Non-pigmented ciliary epithelial cell (primary cell): ENCODE measurements at regions not wholly inside any gene's neighbourhood (a gene's known extent, or its start where the extent isn't known, plus 50 kb on each side); places are given as distances from the start of the nearest gene placed in this dataset.
"Not testable (repeated sequence)": the region's sequence is repeated elsewhere in the genome, so short reads cannot be mapped to it uniquely, and the experiment has no call there.

Experiments
- DNase-seq: peaks from one replicate; pipeline ENCODE4 v3.0.0-alpha.2; 2010; ENCODE audit warnings: low read depth

DNA sequence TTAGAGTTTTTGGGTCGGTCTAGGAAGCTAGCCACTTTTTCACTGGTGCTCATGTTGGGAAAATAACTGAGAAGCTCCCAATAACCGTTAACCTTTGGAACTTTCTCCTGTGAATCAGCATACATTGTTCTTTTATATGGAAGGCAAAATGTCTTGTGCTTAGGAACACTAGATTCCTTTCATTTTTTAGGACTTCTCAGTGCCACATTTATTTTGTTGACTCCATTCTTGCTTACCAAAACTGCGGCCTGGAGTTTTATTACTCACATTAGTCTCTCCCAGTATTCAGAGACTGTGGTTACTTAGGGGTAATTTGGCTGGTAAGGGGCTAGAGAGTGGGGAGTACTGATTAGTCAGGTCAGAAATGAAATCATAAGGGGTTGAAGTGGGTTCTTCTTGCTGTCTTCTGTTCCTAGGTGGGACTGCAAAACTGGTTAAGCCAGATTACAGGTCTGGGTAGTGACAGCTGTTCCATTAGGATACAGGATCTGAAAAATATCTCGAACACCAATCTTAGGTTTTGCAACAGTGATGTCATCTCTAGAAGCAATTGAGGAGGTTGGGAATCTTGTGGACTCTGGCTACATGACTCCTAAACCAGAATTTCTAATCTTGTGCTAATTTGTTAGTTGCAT is 631.4 kb upstream of the LUZP2 start:
- DNase-seq = no peak

DNA sequence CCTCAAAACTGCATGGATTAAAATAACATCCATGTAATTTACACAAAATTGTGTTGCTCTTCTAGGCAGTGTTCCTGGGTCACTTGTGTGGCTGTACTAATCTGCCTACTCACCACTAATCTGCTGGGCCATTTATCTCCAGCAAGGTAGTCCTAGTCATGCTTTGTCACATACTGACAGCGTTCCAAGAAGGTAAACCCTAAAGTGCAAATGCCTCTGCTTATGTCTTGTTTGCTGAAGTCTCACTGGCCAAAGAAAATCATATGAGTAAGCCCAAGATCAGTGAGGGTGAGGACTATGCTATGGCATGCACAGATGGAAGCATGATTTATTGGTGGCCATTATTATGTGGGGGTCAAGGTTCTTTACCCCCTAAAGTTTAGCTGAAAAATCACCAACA is 630.2 kb upstream of the LUZP2 start:
- no peak for DNase-seq

DNA sequence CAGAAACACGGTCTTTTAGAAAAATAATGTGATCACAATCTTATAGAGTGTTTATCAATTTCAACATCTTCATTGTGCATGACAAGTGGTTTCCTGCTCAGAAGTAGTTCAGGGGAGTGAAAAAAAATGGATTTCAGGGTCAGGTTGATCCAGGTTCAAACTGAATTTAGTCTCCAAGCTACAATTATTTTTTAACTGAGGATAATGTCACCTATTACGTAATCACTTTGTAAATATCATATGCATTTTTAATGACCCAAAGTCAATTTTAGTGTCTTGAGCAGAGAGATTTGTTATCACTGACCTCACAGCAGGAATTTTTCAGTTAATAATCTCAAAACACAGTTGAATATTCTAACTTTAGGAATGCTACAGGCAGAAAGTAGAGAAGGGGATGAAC is 627.2 kb upstream of the LUZP2 start:
- DNase-seq = no peak

DNA sequence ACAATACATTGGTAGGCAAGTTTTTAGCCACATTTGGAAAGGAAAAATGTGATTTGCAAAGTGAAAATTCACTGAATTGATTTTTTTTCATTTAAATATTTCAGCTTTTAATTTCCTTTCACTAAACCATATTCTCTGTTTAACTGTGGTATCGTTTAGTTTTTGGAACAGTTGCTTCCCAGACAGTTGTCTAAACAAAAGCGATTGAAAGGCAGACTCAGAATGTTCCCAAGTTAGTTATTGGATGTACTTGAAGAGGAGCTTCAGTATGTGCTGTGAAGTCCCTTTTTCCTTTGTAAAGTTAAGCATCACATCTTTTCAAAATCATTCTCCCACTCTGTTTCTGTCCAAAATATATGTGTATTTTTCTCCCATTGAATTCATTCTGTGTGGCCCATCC is 623.4 kb upstream of the LUZP2 start:
- no peak for DNase-seq

DNA sequence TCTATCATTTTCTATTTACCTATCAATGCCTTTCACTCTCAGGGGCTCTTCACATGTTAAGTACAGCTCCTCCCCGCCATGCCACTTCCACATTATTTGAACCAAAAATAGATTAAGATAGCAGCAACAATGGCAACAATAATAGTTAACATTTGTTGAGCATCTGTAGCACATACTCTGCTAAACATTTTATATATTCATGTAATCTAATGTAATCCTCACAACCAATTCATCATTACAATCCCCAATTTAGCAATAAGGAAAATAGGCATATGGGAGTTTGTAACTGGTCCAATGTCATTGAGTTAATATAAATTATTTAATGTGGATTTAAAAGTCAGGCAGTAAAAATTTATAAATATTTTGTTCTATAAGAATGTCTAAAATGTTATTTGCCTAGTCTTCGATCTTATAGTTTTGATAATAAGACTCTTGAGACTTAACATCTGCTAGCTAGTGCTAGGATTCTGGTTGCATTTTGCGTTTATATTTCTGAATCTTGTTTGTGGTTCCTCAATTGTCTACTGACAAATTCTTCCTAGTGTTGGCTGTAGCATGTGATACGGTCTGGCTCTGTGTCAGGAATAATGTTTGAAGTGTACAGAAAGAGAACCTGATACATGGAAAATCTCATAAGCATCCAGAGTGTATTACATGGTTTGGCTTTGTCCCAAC is 621.5 kb upstream of the LUZP2 start:
- no peak for DNase-seq

DNA sequence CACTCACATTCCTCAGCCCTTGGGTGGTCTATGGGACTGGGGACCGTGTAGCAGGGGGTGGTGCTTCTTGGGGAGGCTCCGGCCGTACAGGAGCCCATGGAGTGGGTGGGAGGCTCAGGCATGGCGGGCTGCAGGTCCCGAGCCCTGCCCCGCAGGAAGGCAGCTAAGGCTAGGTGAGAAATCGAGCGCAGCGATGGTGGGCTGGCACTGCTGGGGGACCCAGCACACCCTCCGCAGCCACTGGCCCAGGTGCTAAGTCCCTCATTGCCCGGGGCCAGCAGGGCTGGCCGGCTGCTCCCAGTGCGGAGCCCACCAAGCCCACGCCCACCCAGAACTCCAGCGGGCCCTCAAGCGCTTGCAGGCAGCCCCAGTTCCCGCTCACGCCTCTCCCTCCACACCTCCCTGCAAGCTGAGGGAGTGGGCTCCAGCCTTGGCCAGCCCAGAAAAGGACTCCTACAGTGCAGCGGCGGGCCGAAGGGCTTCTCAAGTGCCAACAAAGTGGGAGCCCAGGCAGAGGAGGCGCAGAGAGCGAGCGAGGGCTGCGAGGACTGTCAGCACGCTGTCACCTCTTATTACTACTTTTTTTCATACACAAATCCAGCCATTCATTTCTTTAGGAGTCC is 613.3 kb upstream of the LUZP2 start:
- DNase-seq = not testable (repeated sequence)

DNA sequence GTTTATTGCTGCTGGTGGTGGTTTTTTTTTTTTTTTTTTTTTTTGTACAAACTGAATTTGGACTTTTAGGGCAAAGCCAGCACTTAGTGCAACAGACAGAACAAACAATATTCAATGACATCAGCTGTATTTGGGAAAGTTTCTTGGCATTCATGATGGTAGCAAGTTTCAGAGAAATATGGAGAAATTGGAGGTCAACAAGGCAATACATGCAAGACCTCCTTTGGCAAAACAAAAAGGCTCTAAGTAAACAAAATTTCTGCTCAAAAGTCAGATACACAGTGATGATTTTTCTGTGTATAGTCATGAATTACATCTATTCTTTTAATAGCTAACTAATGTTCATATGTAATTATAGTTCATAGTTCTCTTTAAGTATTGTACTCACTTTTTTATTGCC is 612.5 kb upstream of the LUZP2 start:
- no peak for DNase-seq

DNA sequence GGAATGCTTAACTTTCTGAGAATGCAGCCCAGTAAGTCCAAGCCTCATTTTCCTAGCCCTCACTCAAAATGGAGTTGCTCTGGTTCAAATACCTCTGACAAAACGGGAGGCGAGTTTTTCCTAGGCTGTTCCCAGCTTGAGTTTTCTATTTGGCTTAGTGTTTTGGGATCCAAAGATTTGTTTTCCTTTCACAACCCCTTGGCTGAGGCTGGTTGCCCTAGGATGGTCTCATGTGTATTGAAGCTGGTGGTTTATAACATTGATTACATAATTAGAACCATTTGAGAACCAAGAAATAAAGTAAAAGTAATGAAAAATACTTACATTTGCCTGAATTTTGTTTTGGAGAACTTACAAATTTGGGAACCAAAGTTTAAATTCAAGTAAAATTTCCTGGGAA is 611.1 kb upstream of the LUZP2 start:
- DNase-seq = no peak

DNA sequence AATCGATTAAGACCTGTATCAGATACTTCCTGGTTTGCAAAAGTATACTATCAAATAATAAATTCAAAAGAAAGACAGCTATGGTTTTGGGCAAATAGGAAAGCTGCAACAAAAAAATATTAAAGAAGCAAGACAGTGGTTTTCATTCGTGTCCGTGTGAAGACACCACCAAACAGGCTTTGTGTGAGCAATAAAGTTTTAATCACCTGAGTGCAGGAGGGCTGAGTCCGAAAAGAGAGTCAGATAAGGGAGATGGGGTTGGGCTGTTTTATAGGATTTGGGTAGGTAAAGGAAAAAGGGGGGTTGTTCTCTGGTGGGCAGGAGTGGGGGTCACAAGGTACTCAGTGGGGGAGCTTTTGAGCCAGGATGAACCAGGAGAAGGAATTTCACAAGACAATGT is 609.7 kb upstream of the LUZP2 start:
- DNase-seq = not testable (repeated sequence)

DNA sequence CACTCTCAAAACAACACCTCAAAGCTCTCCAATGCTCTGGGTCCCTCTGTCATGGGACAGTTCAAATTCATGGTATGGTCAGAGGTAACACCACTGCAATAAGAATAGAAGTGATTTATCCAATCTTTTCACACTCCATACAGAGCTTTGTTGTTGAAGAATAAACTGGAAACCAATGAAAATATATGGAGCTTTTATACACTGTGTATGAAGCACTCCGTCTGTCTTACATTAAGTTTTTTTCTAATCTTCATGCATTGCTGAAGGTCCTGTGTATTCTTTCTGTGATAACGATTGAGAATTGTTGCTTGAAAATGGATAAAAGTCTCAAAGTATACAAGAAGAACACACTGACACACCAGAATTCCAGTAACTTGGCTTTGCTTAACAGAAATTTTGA is 603.7 kb upstream of the LUZP2 start:
- no peak for DNase-seq

DNA sequence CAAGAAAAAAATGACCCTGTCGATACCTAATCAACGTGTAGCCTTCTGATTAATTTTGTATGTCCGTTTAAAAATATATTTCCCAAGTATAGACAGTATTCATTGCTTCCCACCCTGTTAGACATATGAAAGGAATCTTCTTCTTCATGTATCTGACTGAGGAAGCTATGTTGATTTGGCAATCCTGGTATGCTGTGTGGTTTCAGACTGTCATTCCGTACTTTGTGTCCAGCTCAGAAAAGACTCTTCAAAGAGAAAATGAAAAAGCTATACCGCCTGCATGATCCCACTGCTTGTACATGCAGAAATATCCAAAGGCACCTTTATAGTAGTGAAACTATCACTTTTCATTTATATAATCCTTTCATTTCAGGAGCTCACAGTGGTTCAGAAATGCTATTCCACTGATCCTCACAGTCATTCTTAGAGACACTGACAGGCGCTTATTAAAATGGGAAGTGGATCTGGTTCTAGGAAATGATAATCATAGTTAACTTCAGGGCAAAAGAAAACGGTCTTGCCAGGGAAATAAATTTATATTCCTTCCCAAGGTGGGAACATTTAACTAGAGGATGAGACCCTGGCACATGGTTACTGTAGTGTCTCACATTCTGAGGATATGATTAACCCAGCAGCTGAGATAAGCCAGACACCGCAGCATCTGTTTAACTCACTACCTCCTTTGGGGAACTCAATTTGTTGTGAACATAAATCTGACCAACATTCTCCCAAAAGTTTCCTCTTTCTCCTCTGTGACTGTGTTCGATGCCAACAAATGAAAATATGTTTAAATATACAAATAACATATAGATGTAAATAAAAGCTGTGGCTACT is 599.2 kb upstream of the LUZP2 start:
- peak; percentile 92 for DNase-seq

DNA sequence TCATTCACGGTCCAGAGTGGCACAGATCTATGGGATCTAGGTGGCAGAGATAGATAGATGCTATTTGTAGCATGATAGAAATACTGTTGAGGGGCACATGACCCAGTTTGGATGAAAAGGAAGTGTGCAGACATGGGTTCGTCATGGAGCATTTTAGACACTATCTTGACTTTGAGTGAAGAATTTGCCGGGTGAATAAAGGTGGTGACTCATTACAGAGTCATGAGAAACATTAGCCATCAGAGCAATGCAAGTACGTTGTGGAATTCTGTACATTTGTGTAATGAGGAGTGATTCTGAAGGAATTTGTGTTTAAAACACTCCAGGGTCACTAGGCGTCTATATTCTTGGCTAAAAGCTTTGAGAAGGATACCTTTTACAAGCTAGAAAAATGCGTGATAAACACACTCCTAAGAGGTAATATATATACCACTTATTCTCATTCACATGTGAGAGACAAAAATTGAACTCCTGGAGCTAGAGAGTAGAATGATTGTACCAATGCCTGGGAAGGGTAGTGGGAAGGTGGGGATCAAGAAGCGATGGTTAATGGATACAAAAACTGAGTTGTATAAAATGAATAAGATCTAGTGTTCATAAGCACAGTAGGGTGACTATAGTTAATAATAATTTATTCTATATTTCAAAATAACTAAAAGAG is 593.7 kb upstream of the LUZP2 start:
- DNase-seq = peak; percentile 96

DNA sequence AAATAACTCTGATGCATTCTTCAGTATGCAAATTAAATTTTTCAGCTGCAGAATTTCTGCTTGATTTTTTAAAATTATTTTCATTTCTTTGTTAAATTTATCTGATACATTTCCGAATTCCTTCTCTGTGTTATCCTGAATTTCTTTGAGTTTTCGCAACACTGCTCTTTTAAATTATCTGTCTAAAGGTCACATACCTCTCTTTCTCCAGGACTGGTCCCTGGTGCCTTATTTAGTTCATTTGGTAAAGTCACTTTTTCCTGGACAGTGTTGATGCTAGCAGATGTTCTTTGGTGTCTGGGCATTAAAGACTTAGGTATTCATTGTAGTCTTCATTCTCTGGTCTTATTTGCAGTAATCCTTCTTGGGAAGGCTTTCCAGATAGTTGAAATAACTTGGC is 577.4 kb upstream of the LUZP2 start:
- DNase-seq = no peak

DNA sequence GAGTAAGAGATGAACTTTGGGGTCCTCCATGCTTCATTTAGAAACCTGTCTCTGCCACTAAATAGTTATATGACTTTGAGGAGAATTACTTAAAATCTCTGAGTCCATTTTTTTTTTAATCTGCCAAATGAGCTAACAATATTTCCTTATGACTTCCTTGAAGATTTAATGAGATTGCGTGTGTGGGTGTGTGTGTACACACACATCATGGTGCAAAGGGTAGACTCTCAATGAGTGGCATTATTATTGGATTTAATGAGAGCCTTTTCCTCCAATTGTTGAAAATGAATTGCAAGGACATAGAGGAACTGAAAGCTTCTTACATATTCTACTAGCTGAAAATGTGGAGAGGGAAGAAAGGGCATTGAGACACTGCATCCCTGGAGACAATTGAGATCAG is 573.5 kb upstream of the LUZP2 start:
- DNase-seq = no peak

DNA sequence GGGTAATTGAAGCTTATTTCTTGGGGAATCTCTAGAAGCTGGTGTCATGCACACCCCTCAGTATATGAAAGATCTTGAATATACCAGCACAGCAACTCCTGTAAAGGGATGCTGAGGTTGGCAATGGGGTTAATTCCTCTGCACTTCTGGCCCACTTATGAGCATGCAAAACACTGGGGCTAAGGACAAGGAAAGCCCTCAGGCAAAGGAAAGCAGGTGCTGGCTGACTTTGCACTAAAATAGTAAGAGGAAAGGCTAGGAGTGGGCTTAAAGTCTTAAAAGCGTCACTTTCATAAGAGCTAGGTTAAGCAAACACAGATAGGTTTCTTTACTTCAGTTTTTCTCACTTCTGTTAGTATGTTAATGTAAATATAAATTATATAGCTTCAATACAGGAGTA is 572.6 kb upstream of the LUZP2 start:
- DNase-seq = no peak

DNA sequence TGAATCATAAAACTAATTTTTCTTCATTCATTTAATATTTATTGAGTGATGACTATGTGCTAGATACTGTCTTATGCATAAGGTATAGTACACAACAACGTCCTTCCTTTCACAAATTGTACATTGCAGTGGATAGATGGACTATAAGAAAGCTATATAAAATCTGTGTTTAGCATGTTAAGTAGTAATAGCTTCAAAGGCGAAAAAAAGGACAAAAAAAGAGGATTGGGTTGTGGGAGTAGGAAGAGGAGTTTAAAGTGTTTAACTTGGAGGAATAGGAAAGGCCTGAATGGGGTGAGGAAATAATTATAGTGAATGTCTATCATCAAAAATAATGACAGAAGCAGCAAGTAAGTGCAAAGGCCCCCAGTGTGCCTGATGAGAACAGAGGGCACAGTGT is 565.4 kb upstream of the LUZP2 start:
- DNase-seq = no peak

DNA sequence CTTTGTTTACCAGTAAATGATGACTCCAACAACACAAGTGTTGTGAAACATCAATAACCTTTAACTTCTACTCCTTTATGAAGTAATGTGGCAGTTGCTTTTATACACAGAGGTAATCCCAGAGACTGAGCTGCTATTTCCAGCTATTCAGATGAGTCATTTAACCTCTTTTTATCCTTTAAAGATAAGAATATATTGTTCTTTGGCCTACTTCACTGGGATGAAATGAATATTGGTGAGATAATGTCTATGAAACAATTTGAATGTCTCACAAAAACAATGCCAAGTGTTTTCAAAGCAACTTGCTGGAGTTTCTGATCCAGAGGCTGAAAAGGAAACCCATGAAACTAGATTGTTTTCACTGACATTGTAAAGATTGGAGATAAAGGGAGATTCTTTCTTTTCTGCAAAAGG is 564.4 kb upstream of the LUZP2 start:
- peak; percentile 53 for DNase-seq

DNA sequence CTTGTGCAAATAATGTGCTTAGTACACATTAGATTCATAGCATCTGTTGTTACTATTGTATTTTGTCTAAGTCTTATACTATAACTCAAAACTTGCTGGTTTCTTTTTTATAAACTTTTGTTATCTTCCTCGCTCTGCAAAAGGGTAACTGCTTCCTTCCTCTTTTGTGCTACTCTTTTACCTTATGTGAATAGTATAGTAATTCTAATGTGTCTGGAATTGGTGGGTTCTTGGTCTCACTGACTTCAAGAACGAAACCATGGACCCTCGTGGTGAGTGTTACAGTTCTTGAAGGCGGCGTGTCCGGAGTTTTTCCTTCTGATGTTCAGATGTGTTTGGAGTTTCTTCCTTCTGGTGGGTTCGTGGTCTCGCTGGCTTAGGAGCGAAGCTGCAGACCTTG is 563.1 kb upstream of the LUZP2 start:
- DNase-seq = no peak

DNA sequence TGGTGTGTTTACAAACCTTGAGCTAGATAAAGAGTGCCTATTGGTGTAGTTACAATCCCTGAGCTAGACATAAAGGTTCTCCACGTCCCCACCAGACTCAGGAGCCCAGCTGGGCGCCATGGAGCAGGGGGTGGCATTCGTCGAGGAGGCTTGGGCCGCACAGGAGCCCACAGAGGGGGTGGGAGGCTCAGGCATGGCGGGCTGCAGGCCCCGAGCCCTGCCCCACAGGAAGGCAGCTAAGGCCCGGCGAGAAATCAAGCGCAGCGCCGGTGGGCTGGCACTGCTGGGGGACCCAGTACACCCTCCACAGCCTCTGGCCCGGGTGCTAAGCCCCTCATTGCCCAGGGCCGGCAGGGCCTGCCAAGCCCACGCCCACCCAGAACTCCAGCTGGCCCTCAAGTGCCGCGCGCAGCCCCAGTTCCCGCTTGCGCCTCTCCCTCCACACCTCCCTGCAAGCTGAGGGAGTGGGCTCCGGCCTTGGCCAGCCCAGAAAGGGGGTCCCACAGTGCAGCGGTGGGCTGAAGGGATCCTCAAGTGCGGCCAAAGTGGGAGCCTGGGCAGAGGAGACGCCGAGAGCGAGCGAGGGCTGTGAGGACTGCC is 562.1 kb upstream of the LUZP2 start:
- DNase-seq = not testable (repeated sequence)

DNA sequence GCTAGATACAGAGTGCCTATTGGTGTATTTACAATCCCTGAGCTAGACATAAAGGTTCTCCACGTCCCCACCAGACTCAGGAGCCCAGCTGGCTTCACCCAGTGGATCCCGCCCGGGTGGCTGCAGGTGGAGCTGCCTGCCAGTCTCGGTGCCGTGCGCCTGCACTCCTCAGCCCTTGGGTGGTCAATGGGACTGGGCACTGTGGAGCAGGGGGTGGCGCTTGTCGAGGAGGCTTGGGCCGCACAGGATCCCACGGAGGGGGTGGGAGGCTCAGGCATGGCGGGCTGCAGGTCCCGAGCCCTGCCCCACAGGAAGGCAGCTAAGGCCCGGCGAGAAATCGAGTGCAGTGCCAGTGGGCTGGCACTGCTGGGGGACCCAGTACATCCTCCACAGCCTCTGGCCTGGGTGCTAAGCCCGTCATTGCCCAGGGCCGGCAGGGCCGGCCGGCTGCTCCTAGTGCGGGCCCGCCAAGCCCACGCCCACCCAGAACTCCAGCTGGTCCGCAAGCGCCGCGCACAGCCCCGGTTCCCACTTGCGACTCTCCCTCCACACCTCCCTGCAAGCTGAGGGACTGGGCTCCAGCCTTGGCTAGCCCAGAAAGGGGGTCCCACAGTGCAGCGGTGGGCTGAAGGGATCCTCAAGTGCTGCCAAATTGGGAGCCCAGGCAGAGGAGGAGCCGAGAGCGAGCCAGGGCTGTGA is 554.6 kb upstream of the LUZP2 start:
- DNase-seq = not testable (repeated sequence)

DNA sequence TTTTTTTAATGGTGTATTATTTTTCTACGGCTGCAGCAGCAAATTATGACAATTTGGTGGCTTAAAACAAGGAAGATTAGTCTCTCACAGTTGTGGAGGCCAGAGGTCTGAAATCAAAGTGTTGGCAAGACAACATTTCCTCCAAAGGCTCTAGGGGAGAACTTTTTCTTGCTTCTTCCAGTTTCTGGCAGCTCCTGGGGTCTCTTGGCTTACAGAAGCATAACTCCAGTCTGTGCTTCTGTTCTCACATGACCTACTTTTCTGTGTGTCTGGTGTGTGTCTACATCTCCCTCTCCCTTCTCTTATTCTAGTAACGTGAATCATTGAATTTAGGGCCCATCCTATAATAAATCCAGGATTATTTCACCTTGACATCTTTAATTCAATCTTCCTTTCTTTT is 551.9 kb upstream of the LUZP2 start:
- no peak for DNase-seq
